ENCODE measurements at regions not wholly inside any gene's neighbourhood (a gene's known extent, or its start where the extent isn't known, plus 50 kb on each side); places are given as distances from the start of the nearest gene placed in this dataset.

DNA sequence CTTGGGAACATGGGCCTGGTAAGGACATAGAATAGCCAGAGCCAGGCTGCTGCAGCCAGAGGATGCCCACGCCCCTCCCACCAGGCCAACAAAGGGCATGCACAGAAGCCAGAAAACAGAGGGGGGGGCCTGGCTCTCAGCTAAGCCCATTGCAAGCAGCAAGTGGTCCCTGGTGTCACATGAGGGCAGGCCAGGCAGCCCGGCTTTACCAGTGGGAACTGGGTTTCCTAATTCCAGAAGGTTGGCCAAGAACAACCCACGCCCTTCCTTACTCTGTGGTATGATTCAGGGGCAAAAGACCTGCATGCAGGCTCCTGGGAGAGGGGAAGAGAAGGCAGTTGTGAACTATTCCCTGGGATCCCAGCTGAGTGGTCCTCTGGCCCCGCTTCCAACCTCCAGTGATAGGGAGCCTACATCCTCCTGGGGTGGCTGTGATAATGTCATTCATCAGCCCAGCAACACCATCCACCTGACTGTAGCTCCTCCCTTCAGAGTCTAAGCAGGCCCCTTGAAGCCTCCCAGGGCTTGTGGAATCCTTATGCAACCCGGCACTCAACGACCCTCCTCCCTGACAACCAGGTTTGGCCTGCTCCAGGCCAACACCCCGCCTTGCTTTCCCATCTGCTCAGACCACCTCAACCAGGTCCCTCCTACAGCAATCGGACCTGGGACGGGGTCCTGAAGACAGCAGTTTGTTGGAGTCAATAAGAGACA lies 62.1 kb upstream of the LMO1 start:
- H3K27me3 ChIP-seq (ENCODE audit: control insufficient read depth, insufficient read depth, low read length) = peaks cover 10% of the 10 kb centered on the region
- no peaks in the 10 kb centered on the region for H3K4me1 ChIP-seq (ENCODE audit: control insufficient read depth, insufficient read depth, low read length)
- H3K36me3 ChIP-seq (ENCODE audit: control insufficient read depth, insufficient read depth, low read length) = no peaks in the 10 kb centered on the region
- H3K9me3 ChIP-seq (ENCODE audit: control insufficient read depth, low read depth, low read length) = no peaks in the 10 kb centered on the region
- H3K4me3 ChIP-seq (ENCODE audit: low read length) = no peak overlapping the region
- H3K27ac ChIP-seq (ENCODE audit: low read length) = no peak overlapping the region
- DNase-seq = no peak
- no CpG with 5 or more reads among the region's 9 CpGs for WGBS (ENCODE audit: insufficient coverage, low lambda C conversion rate)

DNA sequence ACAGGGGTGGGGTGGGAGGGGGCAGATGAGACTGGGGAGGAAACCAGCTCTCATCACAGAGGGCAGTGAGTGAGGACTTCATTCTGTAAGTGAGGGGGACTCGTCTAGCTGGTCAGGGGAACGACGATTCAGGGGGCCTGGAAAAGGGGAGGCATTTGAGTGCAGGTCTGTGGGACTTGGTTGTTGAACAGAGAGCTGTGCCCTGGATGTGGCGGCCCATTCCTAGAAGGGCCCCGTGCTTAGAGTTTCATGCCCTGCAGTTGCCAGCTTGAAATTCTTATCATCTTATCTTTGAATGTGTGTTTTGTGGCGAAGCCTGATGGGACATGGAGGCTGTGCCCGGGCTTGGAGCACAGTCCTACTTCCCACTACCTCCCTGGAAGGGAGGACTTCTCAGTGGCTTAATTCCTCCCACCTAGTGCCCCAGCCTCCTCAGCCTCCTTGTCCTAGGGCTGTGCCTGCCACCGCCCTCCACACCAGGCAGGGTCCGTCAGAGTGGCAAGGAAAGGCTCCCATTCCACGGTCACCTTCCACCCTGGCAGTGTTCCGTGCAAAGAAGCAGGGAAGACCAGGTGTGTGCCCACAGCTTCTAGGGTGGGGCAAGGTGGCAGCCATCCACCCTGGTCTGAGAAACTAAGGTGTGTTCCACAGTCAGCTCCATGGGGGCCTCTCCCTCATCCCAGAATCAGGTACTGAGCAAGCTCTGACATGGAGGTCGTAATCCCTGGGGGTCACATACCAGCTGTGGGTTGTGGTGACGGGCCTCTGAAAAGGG lies 59.7 kb upstream of the LMO1 start:
- Histone ChIP-seq H3K4me1 (ENCODE audit: control insufficient read depth, insufficient read depth, low read length) (no peaks in the 10 kb centered on the region), H3K36me3 (ENCODE audit: control insufficient read depth, insufficient read depth, low read length) (no peaks in the 10 kb centered on the region), H3K27ac (ENCODE audit: low read length) (no peak overlapping the region), H3K9me3 (ENCODE audit: control insufficient read depth, low read depth, low read length) (no peaks in the 10 kb centered on the region), H3K4me3 (ENCODE audit: low read length) (no peak overlapping the region), H3K27me3 (ENCODE audit: control insufficient read depth, insufficient read depth, low read length) (peaks cover 7% of the 10 kb centered on the region)
- DNase-seq = no peak
- WGBS (ENCODE audit: insufficient coverage, low lambda C conversion rate) = no CpG with 5 or more reads among the region's 13 CpGs

DNA sequence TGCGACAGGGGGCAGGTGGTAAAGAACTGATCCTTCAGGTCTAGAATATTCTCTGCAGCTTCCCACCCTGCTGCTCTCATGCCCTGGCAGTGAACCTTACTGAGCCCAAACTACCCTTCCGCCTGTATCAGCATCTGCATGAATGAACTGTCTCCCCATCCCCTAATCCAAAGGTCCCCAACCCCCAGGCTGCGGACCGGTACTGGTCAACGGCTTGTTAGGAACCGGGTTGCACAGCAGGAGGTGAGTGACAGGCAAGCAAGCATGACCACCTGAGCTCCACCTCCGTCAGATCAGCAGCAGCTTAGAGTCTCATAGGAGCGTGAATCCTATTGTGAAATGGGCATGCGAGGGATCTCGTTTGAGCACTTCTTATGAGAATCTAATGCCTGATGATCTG lies 58.2 kb upstream of the LMO1 start:
- Histone ChIP-seq H3K4me1 (ENCODE audit: control insufficient read depth, insufficient read depth, low read length) (no peaks in the 10 kb centered on the region), H3K9me3 (ENCODE audit: control insufficient read depth, low read depth, low read length) (no peaks in the 10 kb centered on the region), H3K36me3 (ENCODE audit: control insufficient read depth, insufficient read depth, low read length) (no peaks in the 10 kb centered on the region), H3K27ac (ENCODE audit: low read length) (no peak overlapping the region), H3K27me3 (ENCODE audit: control insufficient read depth, insufficient read depth, low read length) (peaks cover 3% of the 10 kb centered on the region), H3K4me3 (ENCODE audit: low read length) (no peak overlapping the region)
- no CpG with 5 or more reads among the region's 10 CpGs for WGBS (ENCODE audit: insufficient coverage, low lambda C conversion rate)
- DNase-seq = no peak

DNA sequence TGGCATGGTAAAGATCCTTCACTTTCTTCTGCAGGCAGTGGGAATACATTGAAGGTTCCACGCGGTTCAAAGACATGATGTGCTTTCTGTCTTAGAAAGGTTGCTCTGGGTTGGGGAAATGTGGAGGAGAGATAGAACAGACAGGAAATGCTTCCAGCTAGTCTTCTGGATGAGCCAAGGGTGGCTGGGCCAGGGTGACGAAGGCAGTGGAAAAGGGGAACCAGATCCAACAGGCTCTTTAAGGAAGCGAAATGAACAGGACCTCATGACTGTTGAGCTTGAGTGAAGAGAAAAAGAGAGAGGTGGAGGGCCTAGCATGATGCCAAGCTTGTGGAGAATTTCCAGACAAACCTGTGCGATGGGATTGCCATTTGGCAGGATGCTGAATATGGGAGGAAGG lies 56.4 kb upstream of the LMO1 start:
- Histone ChIP-seq H3K9me3 (ENCODE audit: control insufficient read depth, low read depth, low read length) (no peaks in the 10 kb centered on the region), H3K4me1 (ENCODE audit: control insufficient read depth, insufficient read depth, low read length) (no peaks in the 10 kb centered on the region), H3K36me3 (ENCODE audit: control insufficient read depth, insufficient read depth, low read length) (no peaks in the 10 kb centered on the region), H3K27ac (ENCODE audit: low read length) (no peak overlapping the region), H3K4me3 (ENCODE audit: low read length) (no peak overlapping the region), H3K27me3 (ENCODE audit: control insufficient read depth, insufficient read depth, low read length) (peaks cover 3% of the 10 kb centered on the region)
- WGBS (ENCODE audit: insufficient coverage, low lambda C conversion rate) = 100% methylated on average over 1 of the region's 5 CpGs
- DNase-seq = no peak

DNA sequence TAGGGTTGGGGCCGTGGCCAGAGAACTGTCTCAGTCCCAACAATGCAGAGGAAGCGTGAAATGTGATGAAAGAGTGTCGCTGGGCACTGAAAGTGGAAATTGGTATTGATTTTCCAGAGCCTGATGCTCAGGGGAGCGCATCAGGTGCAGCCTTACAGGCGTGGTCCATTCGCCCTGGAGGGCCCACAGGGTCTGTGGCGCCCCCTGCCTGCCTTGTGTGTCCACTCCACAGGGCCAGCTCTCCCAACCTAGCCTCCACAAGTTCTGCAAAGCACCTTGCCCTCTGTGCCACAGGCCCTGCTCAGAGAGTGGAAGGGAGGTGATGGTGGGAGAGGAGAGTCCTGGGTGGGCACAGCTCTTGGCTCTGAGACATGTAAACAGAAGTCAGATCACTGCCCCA lies 54.9 kb upstream of the LMO1 start:
- Histone ChIP-seq H3K36me3 (ENCODE audit: control insufficient read depth, insufficient read depth, low read length) (no peaks in the 10 kb centered on the region), H3K27ac (ENCODE audit: low read length) (no peak overlapping the region), H3K9me3 (ENCODE audit: control insufficient read depth, low read depth, low read length) (no peaks in the 10 kb centered on the region), H3K4me1 (ENCODE audit: control insufficient read depth, insufficient read depth, low read length) (no peaks in the 10 kb centered on the region), H3K4me3 (ENCODE audit: low read length) (no peak overlapping the region), H3K27me3 (ENCODE audit: control insufficient read depth, insufficient read depth, low read length) (no peaks in the 10 kb centered on the region)
- DNase-seq = no peak
- no CpG with 5 or more reads among the region's 7 CpGs for WGBS (ENCODE audit: insufficient coverage, low lambda C conversion rate)

DNA sequence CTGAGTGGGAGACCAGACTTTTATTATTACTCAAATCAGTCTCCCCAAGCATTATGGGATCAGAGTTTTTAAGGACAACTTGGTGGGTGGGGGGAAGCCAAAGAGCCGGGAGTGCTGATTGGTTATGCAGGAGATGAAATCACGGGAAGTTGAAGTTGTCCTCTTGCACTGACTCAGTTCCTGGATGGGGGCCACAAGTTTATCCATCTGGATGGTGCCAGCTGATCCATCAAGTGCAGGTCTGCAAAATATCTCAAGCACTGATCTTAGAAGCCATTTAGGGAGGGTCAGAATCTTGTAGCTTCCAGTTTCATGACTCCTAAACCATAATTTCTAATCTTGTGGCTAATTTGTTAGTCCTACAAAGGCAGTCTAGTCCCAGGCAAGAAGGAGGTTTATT lies 53.5 kb upstream of the LMO1 start:
- Histone ChIP-seq H3K4me3 (ENCODE audit: low read length) (no peak overlapping the region), H3K9me3 (ENCODE audit: control insufficient read depth, low read depth, low read length) (no peaks in the 10 kb centered on the region), H3K27ac (ENCODE audit: low read length) (no peak overlapping the region), H3K27me3 (ENCODE audit: control insufficient read depth, insufficient read depth, low read length) (peaks cover 5% of the 10 kb centered on the region), H3K36me3 (ENCODE audit: control insufficient read depth, insufficient read depth, low read length) (no peaks in the 10 kb centered on the region), H3K4me1 (ENCODE audit: control insufficient read depth, insufficient read depth, low read length) (no peaks in the 10 kb centered on the region)
- no peak for DNase-seq
- 80% methylated on average over 1 of the region's 2 CpGs for WGBS (ENCODE audit: insufficient coverage, low lambda C conversion rate)

DNA sequence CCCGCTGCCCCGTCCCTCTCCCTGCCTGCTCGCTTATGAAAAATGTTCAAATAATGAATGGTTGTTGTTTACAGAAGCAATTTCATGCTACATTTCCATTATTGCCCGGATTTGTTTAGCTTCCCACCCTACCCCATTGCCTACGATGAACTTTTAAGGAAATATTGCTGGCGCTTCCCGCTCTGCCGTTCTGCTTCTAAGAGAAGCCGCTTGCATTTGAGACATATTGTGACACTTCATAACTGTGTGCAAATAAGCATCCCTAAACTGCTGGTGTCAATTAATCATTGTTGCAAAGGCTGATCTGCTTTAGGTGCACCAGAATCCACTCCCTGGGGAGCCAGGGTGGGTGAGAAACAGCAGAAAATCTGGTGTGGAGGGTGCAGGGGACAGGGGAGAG lies 52.3 kb upstream of the LMO1 start:
- DNase-seq = no peak
- Histone ChIP-seq H3K4me1 (ENCODE audit: control insufficient read depth, insufficient read depth, low read length) (no peaks in the 10 kb centered on the region), H3K4me3 (ENCODE audit: low read length) (no peak overlapping the region), H3K9me3 (ENCODE audit: control insufficient read depth, low read depth, low read length) (no peaks in the 10 kb centered on the region), H3K27me3 (ENCODE audit: control insufficient read depth, insufficient read depth, low read length) (peaks cover 5% of the 10 kb centered on the region), H3K27ac (ENCODE audit: low read length) (no peak overlapping the region), H3K36me3 (ENCODE audit: control insufficient read depth, insufficient read depth, low read length) (no peaks in the 10 kb centered on the region)
- no CpG with 5 or more reads among the region's 9 CpGs for WGBS (ENCODE audit: insufficient coverage, low lambda C conversion rate)

DNA sequence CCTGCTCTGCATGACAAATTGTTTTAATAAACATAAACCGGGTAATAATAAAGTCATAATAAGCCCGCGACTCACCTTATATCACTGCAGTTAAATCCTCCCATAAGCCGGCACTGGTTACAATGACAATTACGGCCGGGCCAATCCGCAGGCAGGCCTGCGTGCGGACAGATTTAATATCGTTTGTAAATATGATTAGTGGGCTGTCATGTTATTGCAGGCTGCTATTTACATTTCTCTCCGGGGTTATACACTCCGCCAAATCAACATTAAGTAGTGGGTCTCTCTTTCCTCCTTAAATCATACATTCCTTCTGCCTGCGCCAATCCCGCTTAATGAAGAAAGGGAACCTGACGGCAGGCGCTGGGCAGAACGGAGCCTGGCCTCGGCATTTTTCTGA lies 51.8 kb upstream of the LMO1 start:
- Histone ChIP-seq H3K9me3 (ENCODE audit: control insufficient read depth, low read depth, low read length) (no peaks in the 10 kb centered on the region), H3K27ac (ENCODE audit: low read length) (no peak overlapping the region), H3K27me3 (ENCODE audit: control insufficient read depth, insufficient read depth, low read length) (peaks cover 5% of the 10 kb centered on the region), H3K4me1 (ENCODE audit: control insufficient read depth, insufficient read depth, low read length) (no peaks in the 10 kb centered on the region), H3K36me3 (ENCODE audit: control insufficient read depth, insufficient read depth, low read length) (no peaks in the 10 kb centered on the region), H3K4me3 (ENCODE audit: low read length) (no peak overlapping the region)
- no peak for DNase-seq
- 60% methylated on average over 2 of the region's 18 CpGs for WGBS (ENCODE audit: insufficient coverage, low lambda C conversion rate)

DNA sequence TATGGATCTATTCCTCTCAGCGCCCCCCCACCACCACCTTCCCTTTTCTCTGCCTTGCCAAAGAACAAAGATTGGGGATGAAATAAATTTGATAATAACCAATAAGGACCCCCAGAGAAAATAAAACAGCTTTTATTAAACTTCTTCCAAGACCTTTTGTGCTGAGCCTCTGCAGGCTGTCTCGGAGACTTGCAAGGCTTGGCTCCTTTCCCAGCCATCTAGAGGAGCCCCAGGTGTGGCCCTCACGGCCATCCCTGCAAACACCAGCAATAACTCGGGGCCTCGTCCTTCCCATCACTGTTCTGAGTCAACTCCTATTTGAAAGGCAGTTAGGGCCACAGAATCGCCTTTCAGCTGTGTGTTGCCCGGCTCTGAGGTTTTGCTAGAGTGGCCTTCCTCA lies 51.2 kb upstream of the LMO1 start:
- no peaks in the 10 kb centered on the region for H3K36me3 ChIP-seq (ENCODE audit: control insufficient read depth, insufficient read depth, low read length)
- H3K4me3 ChIP-seq (ENCODE audit: low read length) = no peak overlapping the region
- no peaks in the 10 kb centered on the region for H3K9me3 ChIP-seq (ENCODE audit: control insufficient read depth, low read depth, low read length)
- DNase-seq = no peak
- peaks cover 5% of the 10 kb centered on the region for H3K27me3 ChIP-seq (ENCODE audit: control insufficient read depth, insufficient read depth, low read length)
- no peaks in the 10 kb centered on the region for H3K4me1 ChIP-seq (ENCODE audit: control insufficient read depth, insufficient read depth, low read length)
- no peak overlapping the region for H3K27ac ChIP-seq (ENCODE audit: low read length)
- WGBS (ENCODE audit: insufficient coverage, low lambda C conversion rate) = 100% methylated on average over 1 of the region's 7 CpGs

DNA sequence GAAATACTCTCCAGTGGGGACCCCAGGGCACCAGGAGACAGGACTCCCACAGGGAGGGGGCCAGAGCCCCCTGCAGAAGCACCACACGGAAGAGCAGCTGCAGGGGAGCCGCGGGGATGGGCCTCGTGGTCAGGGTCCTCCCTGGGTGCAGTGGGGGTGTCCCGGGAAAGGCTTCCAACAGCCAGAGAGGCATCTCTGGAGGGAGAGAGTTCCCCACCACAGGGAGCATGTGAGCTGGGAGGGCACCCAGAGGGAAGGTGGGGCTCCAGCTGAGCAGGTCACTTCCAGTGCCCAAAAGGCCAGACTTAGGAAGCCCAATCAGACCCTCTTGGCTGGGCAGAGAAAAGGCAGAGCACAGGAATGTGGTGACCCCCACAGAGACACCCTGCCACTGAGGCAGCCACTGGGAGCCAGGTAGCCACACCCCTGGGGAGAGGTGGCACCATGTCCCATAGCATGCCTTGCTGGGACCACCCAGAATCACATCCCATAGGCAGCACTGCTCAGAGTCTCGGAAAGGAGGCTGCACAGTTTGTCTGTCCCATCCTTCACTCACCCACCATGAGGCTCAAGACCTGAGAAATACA lies 49.9 kb upstream of the LMO1 start:
- H3K27ac ChIP-seq (ENCODE audit: low read length) = no peak overlapping the region
- H3K4me3 ChIP-seq (ENCODE audit: low read length) = no peak overlapping the region
- no peaks in the 10 kb centered on the region for H3K4me1 ChIP-seq (ENCODE audit: control insufficient read depth, insufficient read depth, low read length)
- H3K9me3 ChIP-seq (ENCODE audit: control insufficient read depth, low read depth, low read length) = no peaks in the 10 kb centered on the region
- no peak for DNase-seq
- H3K36me3 ChIP-seq (ENCODE audit: control insufficient read depth, insufficient read depth, low read length) = no peaks in the 10 kb centered on the region
- peaks cover 5% of the 10 kb centered on the region for H3K27me3 ChIP-seq (ENCODE audit: control insufficient read depth, insufficient read depth, low read length)
- WGBS (ENCODE audit: insufficient coverage, low lambda C conversion rate) = 75% methylated on average over 4 of the region's 6 CpGs
